ENCODE measurements at regions not wholly inside any gene's neighbourhood (a gene's known extent, or its start where the extent isn't known, plus 50 kb on each side); places are given as distances from the start of the nearest gene placed in this dataset.

- intact Hi-C loops (cut with DNase I) = no loop called here
- DNase-seq = no peak
- Histone ChIP-seq H3K36me3 (replicated peaks in 1 of 2; ENCODE audit: insufficient read depth in 1 of 2, low read depth in 2 of 2) (no peaks in the 10 kb centered on the region), H3K27me3 (no peaks in the 10 kb centered on the region), H3K9me3 (no peaks in the 10 kb centered on the region), H3K4me3 (no peak overlapping the region), H3K4me1 (no peaks in the 10 kb centered on the region), H3K27ac (no peak overlapping the region)
- TF ChIP-seq CTCF (IDR thresholded peaks at IDR 0.05) (no peak), POLR2A (IDR thresholded peaks at IDR 0.05) (no peak)
- ATAC-seq = no peak
- 82 to 83% methylated on average over 4 of the region's 4 CpGs for WGBS, 2 donors
Measured at GRCh38 chr9:38274800-38275199, 117.7 kb upstream of the ALDH1B1 start.

GRCh38 chr9:38272710-38273109, 119.8 kb upstream of the ALDH1B1 start:
- H3K36me3 ChIP-seq (replicated peaks in 1 of 2; ENCODE audit: insufficient read depth in 1 of 2, low read depth in 2 of 2) = no peaks in the 10 kb centered on the region
- no peaks in the 10 kb centered on the region for H3K4me1 ChIP-seq
- no peaks in the 10 kb centered on the region for H3K27me3 ChIP-seq
- DNase-seq = no peak
- no peak overlapping the region for H3K4me3 ChIP-seq
- 25 to 44% methylated on average over 1 of the region's 1 CpG for WGBS, 2 donors
- intact Hi-C loops (cut with DNase I) = no loop called here
- no peak for ATAC-seq
- H3K9me3 ChIP-seq = no peaks in the 10 kb centered on the region
- TF ChIP-seq CTCF (IDR thresholded peaks at IDR 0.05) = no peak
- no peak for TF ChIP-seq POLR2A (IDR thresholded peaks at IDR 0.05)
- no peak overlapping the region for H3K27ac ChIP-seq

GRCh38 chr9:38271666-38272241, 120.7 kb upstream of the ALDH1B1 start:
- no peak overlapping the region for H3K27ac ChIP-seq
- DNase-seq (no peak), ATAC-seq (no peak)
- no peak overlapping the region for H3K4me3 ChIP-seq
- no peaks in the 10 kb centered on the region for H3K9me3 ChIP-seq
- no peaks in the 10 kb centered on the region for H3K27me3 ChIP-seq
- no peak for TF ChIP-seq POLR2A (IDR thresholded peaks at IDR 0.05)
- no peak for TF ChIP-seq CTCF (IDR thresholded peaks at IDR 0.05)
- 78 to 82% methylated on average over 3 of the region's 3 CpGs for WGBS, 2 donors
- no peaks in the 10 kb centered on the region for H3K36me3 ChIP-seq (replicated peaks in 1 of 2; ENCODE audit: insufficient read depth in 1 of 2, low read depth in 2 of 2)
- no peaks in the 10 kb centered on the region for H3K4me1 ChIP-seq
- intact Hi-C loops (cut with DNase I) = no loop called here

- H3K27ac ChIP-seq = no peak overlapping the region
- intact Hi-C loops (cut with DNase I) = no loop called here
- DNase-seq (no peak), ATAC-seq (no peak)
- no peaks in the 10 kb centered on the region for H3K27me3 ChIP-seq
- 64 to 82% methylated on average over 4 of the region's 4 CpGs for WGBS, 2 donors
- H3K4me1 ChIP-seq = no peaks in the 10 kb centered on the region
- no peaks in the 10 kb centered on the region for H3K36me3 ChIP-seq (replicated peaks in 1 of 2; ENCODE audit: insufficient read depth in 1 of 2, low read depth in 2 of 2)
- no peaks in the 10 kb centered on the region for H3K9me3 ChIP-seq
- no peak for TF ChIP-seq POLR2A (IDR thresholded peaks at IDR 0.05)
- H3K4me3 ChIP-seq = no peak overlapping the region
Measured at GRCh38 chr9:38269775-38270174, 122.7 kb upstream of the ALDH1B1 start.

- ATAC-seq = no peak
- Histone ChIP-seq H3K4me3 (no peak overlapping the region), H3K4me1 (no peaks in the 10 kb centered on the region), H3K36me3 (replicated peaks in 1 of 2; ENCODE audit: insufficient read depth in 1 of 2, low read depth in 2 of 2) (no peaks in the 10 kb centered on the region), H3K9me3 (peaks cover 0 to 5% (median 0%) of the 10 kb centered on the region in 3 donors), H3K27ac (no peak overlapping the region), H3K27me3 (no peaks in the 10 kb centered on the region)
- intact Hi-C loops (cut with DNase I) = no loop called here
- TF ChIP-seq CTCF (IDR thresholded peaks at IDR 0.05) (peak in 3 of 7 experiments; percentile 22 to 32 (median 25)), POLR2A (IDR thresholded peaks at IDR 0.05) (no peak)
- no peak for DNase-seq
- WGBS, 2 donors = 39 to 50% methylated on average over 1 of the region's 1 CpG
Measured at GRCh38 chr9:38263532-38263931, 129.0 kb upstream of the ALDH1B1 start.

All from body of pancreas (tissue), 4 donors.